HG03520 (cell line): ENCODE measurements at regions not wholly inside any gene's neighbourhood (a gene's known extent, or its start where the extent isn't known, plus 50 kb on each side); places are given as distances from the start of the nearest gene placed in this dataset.
"Not testable (repeated sequence)": the region's sequence is repeated elsewhere in the genome, so short reads cannot be mapped to it uniquely, and the experiment has no call there.

Experiments
- ATAC-seq: cut with Tn5 transposase; IDR thresholded peaks from one replicate; pipeline ENCODE4 v1.9.1; 2021; ENCODE audit warnings: mild to moderate bottlenecking, moderate library complexity; ENCODE audit not compliant: unreplicated experiment

GRCh38 chr18:35871337-35871736, 101.1 kb upstream of the RMP24 start:
- no peak for ATAC-seq

GRCh38 chr18:35875566-35875965, 96.9 kb upstream of the RMP24 start:
- ATAC-seq: no peak

GRCh38 chr18:35876243-35876642, 96.2 kb upstream of the RMP24 start:
- ATAC-seq: no peak

GRCh38 chr18:35880788-35881455, 91.6 kb upstream of the RMP24 start:
- ATAC-seq: no peak

GRCh38 chr18:35888329-35888728, 84.2 kb upstream of the RMP24 start:
- no peak for ATAC-seq

- no peak for ATAC-seq
Measured at GRCh38 chr18:35889677-35890076, 82.8 kb upstream of the RMP24 start.

GRCh38 chr18:35890323-35890722, 82.2 kb upstream of the RMP24 start:
- ATAC-seq: no peak

GRCh38 chr18:35892118-35892517, 80.4 kb upstream of the RMP24 start:
- no peak for ATAC-seq

- ATAC-seq: not testable (repeated sequence)
Measured at GRCh38 chr18:35897481-35897880, 75.0 kb upstream of the RMP24 start.

GRCh38 chr18:35904389-35905037, 68.0 kb upstream of the RMP24 start:
- no peak for ATAC-seq

- ATAC-seq: no peak
Measured at GRCh38 chr18:35905436-35905835, 67.0 kb upstream of the RMP24 start.

GRCh38 chr18:35906291-35906690, 66.2 kb upstream of the RMP24 start:
- ATAC-seq: not testable (repeated sequence)

- no peak for ATAC-seq
Measured at GRCh38 chr18:35910327-35910726, 62.2 kb upstream of the RMP24 start.

GRCh38 chr18:35912332-35912731, 60.1 kb upstream of the RMP24 start:
- ATAC-seq: no peak

GRCh38 chr18:35915056-35915455, 57.4 kb upstream of the RMP24 start:
- no peak for ATAC-seq

- no peak for ATAC-seq
Measured at GRCh38 chr18:35917043-35917442, 55.4 kb upstream of the RMP24 start.

GRCh38 chr18:35918564-35918963, 53.9 kb upstream of the RMP24 start:
- ATAC-seq: no peak

GRCh38 chr18:35919179-35919578, 53.3 kb upstream of the RMP24 start:
- no peak for ATAC-seq

- no peak for ATAC-seq
Measured at GRCh38 chr18:35920623-35921022, 51.9 kb upstream of the RMP24 start.
